HEK293T (cell line): ENCODE measurements at regions not wholly inside any gene's neighbourhood (a gene's known extent, or its start where the extent isn't known, plus 50 kb on each side); places are given as distances from the start of the nearest gene placed in this dataset.

ENCODE experiments used
- CTCF ChIA-PET: fragments of 350-600 bp; formaldehyde crosslinking; extraction: SDS; loops from one replicate; lab custom pipeline; 2021; ENCODE audit warnings: antibody characterized with exemption, inconsistent platforms; lab: Yijun Ruan, JAX
- POLR2A ChIA-PET: fragments of 350-600 bp; formaldehyde crosslinking; extraction: SDS; loops from one replicate; lab custom pipeline; 2020; ENCODE audit warnings: antibody characterized with exemption, inconsistent platforms; lab: Yijun Ruan, JAX
- DNase-seq: peaks from one replicate; pipeline ENCODE4 v3.0.0; 2012; ENCODE audit warnings: mixed read lengths; ENCODE audit errors: extremely low spot score
- ARNT ChIP-seq: fragments of 450-650 bp; IDR thresholded peaks from 2 replicates; pipeline ENCODE4 v1.6.1; 2017; ENCODE audit warnings: mild to moderate bottlenecking
- BHLHE40 ChIP-seq: fragments of 450-650 bp; IDR thresholded peaks from 2 replicates; pipeline ENCODE4 v1.6.1; 2016; ENCODE audit warnings: mild to moderate bottlenecking, moderate library complexity, borderline replicate concordance
- CTBP1 ChIP-seq: fragments of 450-650 bp; IDR thresholded peaks from 2 replicates; pipeline ENCODE4 v1.6.1; 2016; ENCODE audit warnings: borderline replicate concordance
- ELF4 ChIP-seq: fragments of 450-650 bp; IDR thresholded peaks from 2 replicates; pipeline ENCODE4 v1.6.1; 2017; ENCODE audit warnings: antibody characterized with exemption
- FOXA1 ChIP-seq: fragments of 450-650 bp; IDR thresholded peaks from 2 replicates; pipeline ENCODE4 v1.6.1; 2016; ENCODE audit warnings: mild to moderate bottlenecking
- FOXK2 ChIP-seq: fragments of 450-650 bp; IDR thresholded peaks from 2 replicates; pipeline ENCODE4 v1.6.1; 2016; ENCODE audit warnings: mild to moderate bottlenecking
- FOXM1 ChIP-seq: fragments of 450-650 bp; IDR thresholded peaks from 2 replicates; pipeline ENCODE4 v1.6.1; 2017; ENCODE audit warnings: mild to moderate bottlenecking, borderline replicate concordance
- HDGF ChIP-seq: fragments of 450-650 bp; IDR thresholded peaks from 2 replicates; pipeline ENCODE4 v1.6.1; 2017; ENCODE audit warnings: antibody characterized with exemption, borderline replicate concordance
- L3MBTL2 ChIP-seq: fragments of 450-650 bp; conservative IDR thresholded peaks from 2 replicates; pipeline ENCODE4 v1.6.1; 2016; ENCODE audit warnings: mild to moderate bottlenecking
- LEF1 ChIP-seq: fragments of 450-650 bp; IDR thresholded peaks from 2 replicates; pipeline ENCODE4 v1.6.1; 2017; ENCODE audit warnings: mild to moderate bottlenecking, borderline replicate concordance
- NFRKB ChIP-seq: fragments of 450-650 bp; IDR thresholded peaks from 2 replicates; pipeline ENCODE4 v1.6.1; 2016; ENCODE audit warnings: mild to moderate bottlenecking, moderate library complexity
- PKNOX1 ChIP-seq: fragments of 450-650 bp; IDR thresholded peaks from 2 replicates; pipeline ENCODE4 v1.6.1; 2016
- SP1 ChIP-seq: fragments of 450-650 bp; IDR thresholded peaks from 2 replicates; pipeline ENCODE4 v1.6.1; 2017
- SUZ12 ChIP-seq: fragments of 450-650 bp; IDR thresholded peaks from 2 replicates; pipeline ENCODE4 v1.6.1; 2016; ENCODE audit warnings: mild to moderate bottlenecking
- TARDBP ChIP-seq: fragments of 450-650 bp; IDR thresholded peaks from 2 replicates; pipeline ENCODE4 v1.6.1; 2016
- ZNF384 ChIP-seq: fragments of 450-650 bp; IDR thresholded peaks from 2 replicates; pipeline ENCODE4 v1.6.1; 2016

- TF ChIP-seq FOXM1 (no peak), HDGF (no peak), ARNT (no peak), FOXK2 (no peak), TARDBP (no peak)
- ChIA-PET CTCF (interaction anchor here (0.6 kb wide), 1 partner anchor 242 kb away, joined by 3 read pairs; no protein-coding TSS in a partner anchor), POLR2A (no interaction called here)
- DNase-seq: no peak
These were observed 330.0 kb downstream of the BARHL2 start for GRCh38 chr1:90386899-90387720.

- no peak for TF ChIP-seq FOXK2
- no peak for TF ChIP-seq FOXM1
- TF ChIP-seq PKNOX1: no peak
- TF ChIP-seq L3MBTL2: no peak
- ChIA-PET POLR2A (no interaction called here), CTCF (no interaction called here)
These were observed 332.9 kb downstream of the BARHL2 start for GRCh38 chr1:90384193-90384592.

GRCh38 chr1:90382161-90382560 lies 334.9 kb downstream of the BARHL2 start:
- TF ChIP-seq FOXK2 (no peak), ARNT (no peak), FOXM1 (no peak), FOXA1 (no peak), TARDBP (no peak), LEF1 (no peak), NFRKB (no peak), PKNOX1 (no peak), SP1 (no peak), ZNF384 (no peak), HDGF (no peak), L3MBTL2 (no peak), ELF4 (no peak), SUZ12 (no peak), CTBP1 (no peak), BHLHE40 (no peak)
- no peak for DNase-seq
- ChIA-PET POLR2A (no interaction called here), CTCF (no interaction called here)

More at GRCh38 chr1:90384193-90384592, 332.9 kb downstream of the BARHL2 start:
- no peak for DNase-seq

GRCh38 chr1:90381598-90381997 lies 335.5 kb downstream of the BARHL2 start:
- POLR2A ChIA-PET: no interaction called here
- no peak for DNase-seq
- no peak for TF ChIP-seq SUZ12
- TF ChIP-seq CTBP1: no peak
- no peak for TF ChIP-seq NFRKB
- CTCF ChIA-PET: no interaction called here

- no peak for DNase-seq
- CTCF ChIA-PET: no interaction called here
- POLR2A ChIA-PET: no interaction called here
- no peak for TF ChIP-seq LEF1
- TF ChIP-seq HDGF: no peak
- TF ChIP-seq BHLHE40: no peak
- TF ChIP-seq SP1: no peak
- no peak for TF ChIP-seq FOXA1
- TF ChIP-seq ZNF384: no peak
- no peak for TF ChIP-seq L3MBTL2
- no peak for TF ChIP-seq TARDBP
- no peak for TF ChIP-seq ARNT
- TF ChIP-seq ELF4: no peak
- TF ChIP-seq PKNOX1: no peak
These were observed 345.7 kb downstream of the BARHL2 start for GRCh38 chr1:90371448-90371813.

GRCh38 chr1:90370686-90371447 lies 346.2 kb downstream of the BARHL2 start:
- ChIA-PET CTCF (no interaction called here), POLR2A (no interaction called here)
- TF ChIP-seq ELF4: no peak
- no peak for TF ChIP-seq ZNF384
- no peak for TF ChIP-seq HDGF
- no peak for TF ChIP-seq FOXM1
- TF ChIP-seq TARDBP: no peak
- no peak for TF ChIP-seq L3MBTL2
- TF ChIP-seq FOXK2: no peak
- TF ChIP-seq FOXA1: no peak
- TF ChIP-seq BHLHE40: no peak
- no peak for TF ChIP-seq CTBP1
- no peak for TF ChIP-seq SP1
- TF ChIP-seq ARNT: no peak
- no peak for DNase-seq

- ChIA-PET POLR2A (no interaction called here), CTCF (no interaction called here)
- DNase-seq: no peak
- TF ChIP-seq NFRKB (no peak), LEF1 (no peak), BHLHE40 (no peak), TARDBP (no peak), ZNF384 (no peak), L3MBTL2 (no peak), HDGF (no peak), PKNOX1 (no peak), FOXA1 (no peak), SUZ12 (no peak), SP1 (no peak), ELF4 (no peak), CTBP1 (no peak), ARNT (no peak)
These were observed 354.9 kb downstream of the BARHL2 start for GRCh38 chr1:90362163-90362562.
